ENCODE measurements at regions not wholly inside any gene's neighbourhood (a gene's known extent, or its start where the extent isn't known, plus 50 kb on each side); places are given as distances from the start of the nearest gene placed in this dataset.
A peak's percentile ranks its signal among the peaks of the same experiment; 100 is the strongest.

DNA sequence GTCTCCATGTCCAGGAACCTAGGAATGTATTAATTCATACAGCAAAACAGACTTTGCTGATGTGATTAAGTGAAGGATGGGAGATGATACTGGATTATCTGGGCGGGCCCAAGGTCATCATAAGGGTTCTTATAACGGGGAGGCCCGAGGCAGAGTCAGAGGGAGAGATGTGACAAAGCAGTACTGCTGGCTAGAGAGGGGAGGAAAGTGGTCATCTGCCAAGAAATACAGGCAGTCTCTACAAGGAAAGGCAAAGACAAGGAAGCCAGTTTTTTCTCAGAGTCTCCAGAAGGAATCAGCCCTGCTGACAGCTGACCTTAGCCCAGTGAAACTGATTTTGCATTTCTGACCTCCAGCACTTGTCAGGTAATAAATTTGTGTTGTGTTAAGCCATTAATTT, 66.2 kb upstream of the CORO2B start:
- H3K4me1 ChIP-seq (ENCODE audit: control insufficient read depth in 1 of 2, insufficient read depth in 2 of 2, low read length in 2 of 2) = peaks cover 0 to 3% of the 10 kb centered on the region in 2 donors
- 32 to 34% methylated on average over 3 of the region's 3 CpGs for WGBS, 2 donors
- no peak overlapping the region for H3K4me3 ChIP-seq (ENCODE audit: low read length in 2 of 2)
- intact Hi-C loops (cut with DNase I) = loop anchor here in 1 of 2 donors (10.0 kb wide), 1 partner anchor 78 kb away; the partner anchor contains the start of gene ITGA11
- H3K9me3 ChIP-seq (ENCODE audit: control insufficient read depth, low read length) = no peaks in the 10 kb centered on the region
- H3K27ac ChIP-seq (ENCODE audit: low read depth in 1 of 2, low read length in 2 of 2) = peak overlapping the region in 1 of 2 donors; percentile 90
- no peaks in the 10 kb centered on the region for H3K36me3 ChIP-seq (ENCODE audit: control insufficient read depth in 1 of 2, insufficient read depth in 2 of 2, low read length in 1 of 2)
- DNase-seq = no peak
- no peaks in the 10 kb centered on the region for H3K27me3 ChIP-seq (ENCODE audit: control insufficient read depth in 1 of 2, insufficient read depth in 2 of 2, low read length in 1 of 2)
- ATAC-seq (ENCODE audit: low FRiP score) = peak; percentile 5

GRCh38 chr15:68515371-68516095, 63.3 kb upstream of the CORO2B start:
- DNase-seq (no peak), ATAC-seq (ENCODE audit: low FRiP score) (no peak)
- WGBS, 2 donors = 92 to 93% methylated on average over 6 of the region's 6 CpGs
- Histone ChIP-seq H3K4me1 (ENCODE audit: control insufficient read depth in 1 of 2, insufficient read depth in 2 of 2, low read length in 2 of 2) (peaks cover 3 to 11% of the 10 kb centered on the region in 2 donors), H3K9me3 (ENCODE audit: control insufficient read depth, low read length) (no peaks in the 10 kb centered on the region), H3K36me3 (ENCODE audit: control insufficient read depth in 1 of 2, insufficient read depth in 2 of 2, low read length in 1 of 2) (no peaks in the 10 kb centered on the region), H3K27ac (ENCODE audit: low read depth in 1 of 2, low read length in 2 of 2) (no peak overlapping the region), H3K27me3 (ENCODE audit: control insufficient read depth in 1 of 2, insufficient read depth in 2 of 2, low read length in 1 of 2) (no peaks in the 10 kb centered on the region), H3K4me3 (ENCODE audit: low read length in 2 of 2) (no peak overlapping the region)
- intact Hi-C loops (cut with DNase I) = loop anchor here in 1 of 2 donors (10.0 kb wide), 1 partner anchor 81 kb away; the partner anchor contains the start of gene ITGA11

DNA sequence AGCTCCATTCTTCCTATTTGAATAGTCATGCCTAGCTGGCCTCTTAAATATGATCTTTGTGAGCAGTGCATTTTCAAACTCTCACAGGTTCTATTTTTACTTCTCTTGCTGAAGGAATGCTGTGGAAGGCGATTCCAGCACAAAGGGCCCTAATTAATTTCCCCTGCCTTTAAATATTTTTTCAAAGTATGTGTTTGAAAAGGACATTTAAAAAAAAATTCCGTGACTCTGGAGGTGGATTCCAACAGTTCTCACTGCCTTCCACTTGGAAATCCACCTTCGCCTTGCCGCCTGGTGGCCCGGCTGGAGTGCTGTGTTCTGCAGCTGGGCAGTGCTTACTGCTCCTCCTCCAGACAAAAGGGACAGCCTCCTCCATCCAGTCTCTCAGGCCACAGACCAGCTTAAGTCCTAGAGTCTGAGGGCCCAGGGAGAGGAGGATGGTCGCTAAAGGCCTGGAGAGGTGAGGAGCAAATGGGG, 61.5 kb upstream of the CORO2B start:
- peak; percentile 80 for ATAC-seq (ENCODE audit: low FRiP score)
- peaks cover 3 to 11% of the 10 kb centered on the region in 2 donors for H3K4me1 ChIP-seq (ENCODE audit: control insufficient read depth in 1 of 2, insufficient read depth in 2 of 2, low read length in 2 of 2)
- DNase-seq = peak; percentile 74 to 87
- no peaks in the 10 kb centered on the region for H3K27me3 ChIP-seq (ENCODE audit: control insufficient read depth in 1 of 2, insufficient read depth in 2 of 2, low read length in 1 of 2)
- intact Hi-C loops (cut with DNase I) = loop anchor here in 1 of 2 donors (10.0 kb wide), 1 partner anchor 83 kb away; the partner anchor contains the start of gene ITGA11
- H3K9me3 ChIP-seq (ENCODE audit: control insufficient read depth, low read length) = no peaks in the 10 kb centered on the region
- peak overlapping the region; percentile 92 to 98 for H3K27ac ChIP-seq (ENCODE audit: low read depth in 1 of 2, low read length in 2 of 2)
- no peak overlapping the region for H3K4me3 ChIP-seq (ENCODE audit: low read length in 2 of 2)
- 5 to 7% methylated on average over 6 of the region's 6 CpGs for WGBS, 2 donors
- no peaks in the 10 kb centered on the region for H3K36me3 ChIP-seq (ENCODE audit: control insufficient read depth in 1 of 2, insufficient read depth in 2 of 2, low read length in 1 of 2)

GRCh38 chr15:68518046-68518445, 60.7 kb upstream of the CORO2B start:
- H3K27me3 ChIP-seq (ENCODE audit: control insufficient read depth in 1 of 2, insufficient read depth in 2 of 2, low read length in 1 of 2) = no peaks in the 10 kb centered on the region
- DNase-seq (no peak), ATAC-seq (ENCODE audit: low FRiP score) (peak; percentile 59)
- no peak overlapping the region for H3K4me3 ChIP-seq (ENCODE audit: low read length in 2 of 2)
- H3K36me3 ChIP-seq (ENCODE audit: control insufficient read depth in 1 of 2, insufficient read depth in 2 of 2, low read length in 1 of 2) = no peaks in the 10 kb centered on the region
- H3K27ac ChIP-seq (ENCODE audit: low read depth in 1 of 2, low read length in 2 of 2) = peak overlapping the region; percentile 92 to 98
- peaks cover 3 to 11% of the 10 kb centered on the region in 2 donors for H3K4me1 ChIP-seq (ENCODE audit: control insufficient read depth in 1 of 2, insufficient read depth in 2 of 2, low read length in 2 of 2)
- intact Hi-C loops (cut with DNase I) = loop anchor here in 1 of 2 donors (10.0 kb wide), 1 partner anchor 83 kb away; the partner anchor contains the start of gene ITGA11
- WGBS, 2 donors = 40 to 43% methylated on average over 6 of the region's 6 CpGs
- no peaks in the 10 kb centered on the region for H3K9me3 ChIP-seq (ENCODE audit: control insufficient read depth, low read length)

GRCh38 chr15:68518785-68519430, 59.9 kb upstream of the CORO2B start:
- no peak for DNase-seq
- no peaks in the 10 kb centered on the region for H3K9me3 ChIP-seq (ENCODE audit: control insufficient read depth, low read length)
- no peaks in the 10 kb centered on the region for H3K36me3 ChIP-seq (ENCODE audit: control insufficient read depth in 1 of 2, insufficient read depth in 2 of 2, low read length in 1 of 2)
- no peak overlapping the region for H3K4me3 ChIP-seq (ENCODE audit: low read length in 2 of 2)
- intact Hi-C loops (cut with DNase I) = loop anchor here in 1 of 2 donors (10.0 kb wide), 1 partner anchor 84 kb away; the partner anchor contains the start of gene ITGA11
- H3K4me1 ChIP-seq (ENCODE audit: control insufficient read depth in 1 of 2, insufficient read depth in 2 of 2, low read length in 2 of 2) = peaks cover 3 to 11% of the 10 kb centered on the region in 2 donors
- H3K27me3 ChIP-seq (ENCODE audit: control insufficient read depth in 1 of 2, insufficient read depth in 2 of 2, low read length in 1 of 2) = no peaks in the 10 kb centered on the region
- WGBS, 2 donors = 80 to 88% methylated on average over 6 of the region's 6 CpGs
- no peak for ATAC-seq (ENCODE audit: low FRiP score)
- H3K27ac ChIP-seq (ENCODE audit: low read depth in 1 of 2, low read length in 2 of 2) = peak overlapping the region; percentile 92 to 98

DNA sequence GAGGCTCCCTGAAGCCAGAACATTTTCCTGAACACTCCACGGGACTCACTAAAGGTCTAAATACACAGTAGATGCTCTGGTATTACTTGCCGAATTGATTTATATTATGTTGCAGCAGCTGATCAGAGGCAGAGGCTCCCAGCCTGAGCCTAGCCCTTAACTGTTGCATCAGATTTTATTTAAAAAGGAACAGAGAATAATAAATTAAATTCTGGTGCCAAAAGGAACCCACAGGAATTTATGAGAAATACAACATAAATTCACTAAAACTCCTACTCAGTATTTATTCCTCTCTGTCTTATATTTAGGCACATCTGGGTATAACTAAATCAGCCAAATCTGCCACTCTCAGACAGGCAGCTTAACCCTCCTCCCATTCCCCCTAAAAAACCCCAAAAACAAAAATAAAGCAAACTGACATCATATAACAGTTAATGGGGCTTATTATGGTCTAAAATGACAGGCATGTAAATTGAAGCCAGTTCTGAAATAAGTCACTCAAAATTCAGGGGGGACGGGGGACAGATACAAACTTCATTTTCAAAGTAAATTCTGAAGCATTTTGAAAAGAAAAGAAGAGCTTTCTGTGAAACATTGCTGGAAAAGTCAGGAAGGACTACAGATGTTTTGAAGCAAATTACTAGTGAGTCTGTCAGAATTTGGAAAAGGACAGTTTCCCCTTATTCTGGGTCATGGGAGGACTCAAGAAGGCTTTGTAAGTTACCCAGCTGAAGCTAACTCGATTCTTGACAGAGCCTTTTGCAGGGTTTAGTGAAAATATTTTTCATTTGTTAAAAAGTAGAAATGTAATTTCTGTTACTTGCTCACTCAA, 53.8 kb upstream of the CORO2B start:
- Histone ChIP-seq H3K9me3 (ENCODE audit: control insufficient read depth, low read length) (no peaks in the 10 kb centered on the region), H3K27me3 (ENCODE audit: control insufficient read depth in 1 of 2, insufficient read depth in 2 of 2, low read length in 1 of 2) (no peaks in the 10 kb centered on the region), H3K4me1 (ENCODE audit: control insufficient read depth in 1 of 2, insufficient read depth in 2 of 2, low read length in 2 of 2) (peaks cover 0 to 2% of the 10 kb centered on the region in 2 donors), H3K4me3 (ENCODE audit: low read length in 2 of 2) (no peak overlapping the region), H3K27ac (ENCODE audit: low read depth in 1 of 2, low read length in 2 of 2) (no peak overlapping the region), H3K36me3 (ENCODE audit: control insufficient read depth in 1 of 2, insufficient read depth in 2 of 2, low read length in 1 of 2) (no peaks in the 10 kb centered on the region)
- WGBS, 2 donors = 39 to 44% methylated on average over 4 of the region's 4 CpGs
- intact Hi-C loops (cut with DNase I) = no loop called here
- ATAC-seq (ENCODE audit: low FRiP score) (peak; percentile 84), DNase-seq (no peak)

DNA sequence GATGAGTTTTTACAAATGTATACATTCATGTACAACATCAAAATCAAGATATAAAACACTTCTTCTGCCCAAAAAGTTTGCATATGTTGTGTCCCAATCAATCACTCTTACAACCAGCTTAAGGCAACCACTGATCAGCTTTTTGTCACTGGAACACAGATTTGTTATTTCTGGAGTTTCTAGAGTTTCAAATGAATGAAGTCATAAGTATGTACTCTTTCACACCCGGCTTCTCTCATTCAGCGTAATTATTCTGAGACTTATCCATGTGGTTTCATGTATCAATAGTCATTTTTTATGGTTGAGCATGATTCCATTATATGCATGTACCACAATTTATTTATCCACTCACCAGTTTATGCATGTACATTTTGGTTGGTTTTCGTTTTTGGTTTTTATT, 53.0 kb upstream of the CORO2B start:
- Histone ChIP-seq H3K4me3 (ENCODE audit: low read length in 2 of 2) (no peak overlapping the region), H3K9me3 (ENCODE audit: control insufficient read depth, low read length) (no peaks in the 10 kb centered on the region), H3K36me3 (ENCODE audit: control insufficient read depth in 1 of 2, insufficient read depth in 2 of 2, low read length in 1 of 2) (no peaks in the 10 kb centered on the region), H3K4me1 (ENCODE audit: control insufficient read depth in 1 of 2, insufficient read depth in 2 of 2, low read length in 2 of 2) (peaks cover 0 to 2% of the 10 kb centered on the region in 2 donors), H3K27ac (ENCODE audit: low read depth in 1 of 2, low read length in 2 of 2) (no peak overlapping the region), H3K27me3 (ENCODE audit: control insufficient read depth in 1 of 2, insufficient read depth in 2 of 2, low read length in 1 of 2) (no peaks in the 10 kb centered on the region)
- WGBS, 2 donors = 69 to 74% methylated on average over 3 of the region's 3 CpGs
- DNase-seq (no peak), ATAC-seq (ENCODE audit: low FRiP score) (no peak)
- intact Hi-C loops (cut with DNase I) = no loop called here

DNA sequence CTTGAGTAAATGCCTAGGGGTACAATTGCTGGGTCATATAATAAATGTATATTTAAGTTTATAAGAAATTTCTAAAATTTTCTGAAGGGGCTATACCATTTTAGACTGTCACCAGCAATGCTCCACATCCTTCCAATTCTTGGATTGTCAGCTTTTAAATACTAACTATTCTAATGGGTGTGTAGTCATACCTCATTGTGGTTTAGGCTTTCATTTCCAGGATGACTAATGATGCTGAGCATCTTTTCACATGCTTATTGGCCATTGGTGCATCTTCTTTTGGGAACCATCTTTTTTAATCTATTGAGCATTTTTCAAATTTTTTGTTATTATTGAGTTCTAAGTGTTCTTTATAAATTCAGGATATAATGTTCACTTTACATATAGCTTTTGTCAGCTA, 52.5 kb upstream of the CORO2B start:
- Histone ChIP-seq H3K27ac (ENCODE audit: low read depth in 1 of 2, low read length in 2 of 2) (no peak overlapping the region), H3K4me3 (ENCODE audit: low read length in 2 of 2) (no peak overlapping the region), H3K27me3 (ENCODE audit: control insufficient read depth in 1 of 2, insufficient read depth in 2 of 2, low read length in 1 of 2) (no peaks in the 10 kb centered on the region), H3K9me3 (ENCODE audit: control insufficient read depth, low read length) (no peaks in the 10 kb centered on the region), H3K4me1 (ENCODE audit: control insufficient read depth in 1 of 2, insufficient read depth in 2 of 2, low read length in 2 of 2) (peaks cover 0 to 2% of the 10 kb centered on the region in 2 donors), H3K36me3 (ENCODE audit: control insufficient read depth in 1 of 2, insufficient read depth in 2 of 2, low read length in 1 of 2) (no peaks in the 10 kb centered on the region)
- no peak for DNase-seq
- intact Hi-C loops (cut with DNase I) = no loop called here
- no peak for ATAC-seq (ENCODE audit: low FRiP score)

Measured in aorta (tissue), 5 donors.